ENCODE measurements at regions not wholly inside any gene's neighbourhood (a gene's known extent, or its start where the extent isn't known, plus 50 kb on each side); places are given as distances from the start of the nearest gene placed in this dataset.
"Not testable (repeated sequence)": the region's sequence is repeated elsewhere in the genome, so short reads cannot be mapped to it uniquely, and the experiment has no call there.

- Histone ChIP-seq H3K79me1 (ENCODE audit: insufficient read depth, low read depth, low read length, poor library complexity, severe bottlenecking) (no peaks in the 10 kb centered on the region), H3K27ac (ENCODE audit: insufficient read length, low read depth, low read length) (no peak overlapping the region), H2AFZ (ENCODE audit: low read length) (no peak overlapping the region), H3K23me2 (ENCODE audit: insufficient read length, low read depth, low read length, poor library complexity, severe bottlenecking) (no peaks in the 10 kb centered on the region), H4K20me1 (ENCODE audit: control insufficient read depth, insufficient read depth, insufficient read length) (no peaks in the 10 kb centered on the region), H2BK20ac (ENCODE audit: low read depth, low read length, poor library complexity, severe bottlenecking) (no peak overlapping the region), H3K4ac (ENCODE audit: low read depth, low read length) (no peak overlapping the region), H3K4me2 (ENCODE audit: insufficient read depth, insufficient read length, low read length) (no peak overlapping the region), H3T11ph (ENCODE audit: low read length) (no peak overlapping the region), H4K5ac (ENCODE audit: insufficient read length, low read depth, low read length) (no peak overlapping the region), H2BK12ac (ENCODE audit: insufficient read length, low read depth, low read length) (no peak overlapping the region), H3K18ac (ENCODE audit: insufficient read length, low read depth, low read length) (no peak overlapping the region), H3K4me1 (ENCODE audit: insufficient read depth, low read length) (no peaks in the 10 kb centered on the region), H3K23ac (ENCODE audit: insufficient read length, low read depth, low read length) (no peak overlapping the region), H3K56ac (ENCODE audit: insufficient read length, low read depth, low read length) (no peak overlapping the region), H3K79me2 (ENCODE audit: insufficient read depth, low read length) (no peaks in the 10 kb centered on the region), H4K8ac (replicated peaks; ENCODE audit: insufficient read length, low read depth, low read length) (no peak overlapping the region), H2AK5ac (ENCODE audit: insufficient read length, low read length) (no peak overlapping the region), H2BK5ac (ENCODE audit: insufficient read length, low read length) (no peak overlapping the region), H3K9me3 (ENCODE audit: control insufficient read depth, low read depth, low read length) (peaks cover 23% of the 10 kb centered on the region), H3K9ac (ENCODE audit: extremely low read depth, insufficient read length, low read length) (no peak overlapping the region), H2BK120ac (ENCODE audit: low read depth, low read length, poor library complexity, severe bottlenecking) (no peak overlapping the region), H2BK15ac (ENCODE audit: low read depth, low read length) (no peak overlapping the region), H3K27me3 (ENCODE audit: insufficient read depth, low read length) (no peaks in the 10 kb centered on the region), H3K14ac (ENCODE audit: insufficient read depth, low read length) (no peak overlapping the region), H4K91ac (ENCODE audit: insufficient read length, low read depth, low read length) (no peak overlapping the region)
- Mint-ChIP-seq H3K4me1 (peaks cover 5 to 15% of the 10 kb centered on the region in 2 experiments; a peak in 3 of 4 replicates), H3K36me3 (ENCODE audit: insufficient read depth in 1 of 3, low read depth in 3 of 3) (peaks cover 33 to 46% (median 33%) of the 10 kb centered on the region in 3 experiments), H3K9me3 (peaks cover 44 to 47% of the 10 kb centered on the region in 2 experiments), H3K4me3 (no peak overlapping the region), H3K27me3 (ENCODE audit: low read depth) (no peaks in the 10 kb centered on the region; the same call in 1 of the 2 replicates), H3K27ac (peak overlapping the region in 1 of 3 experiments; percentile 49; a peak in 1 of 7 replicates)
- DNase-seq = no peak
- TF ChIP-seq, protein P1, sequence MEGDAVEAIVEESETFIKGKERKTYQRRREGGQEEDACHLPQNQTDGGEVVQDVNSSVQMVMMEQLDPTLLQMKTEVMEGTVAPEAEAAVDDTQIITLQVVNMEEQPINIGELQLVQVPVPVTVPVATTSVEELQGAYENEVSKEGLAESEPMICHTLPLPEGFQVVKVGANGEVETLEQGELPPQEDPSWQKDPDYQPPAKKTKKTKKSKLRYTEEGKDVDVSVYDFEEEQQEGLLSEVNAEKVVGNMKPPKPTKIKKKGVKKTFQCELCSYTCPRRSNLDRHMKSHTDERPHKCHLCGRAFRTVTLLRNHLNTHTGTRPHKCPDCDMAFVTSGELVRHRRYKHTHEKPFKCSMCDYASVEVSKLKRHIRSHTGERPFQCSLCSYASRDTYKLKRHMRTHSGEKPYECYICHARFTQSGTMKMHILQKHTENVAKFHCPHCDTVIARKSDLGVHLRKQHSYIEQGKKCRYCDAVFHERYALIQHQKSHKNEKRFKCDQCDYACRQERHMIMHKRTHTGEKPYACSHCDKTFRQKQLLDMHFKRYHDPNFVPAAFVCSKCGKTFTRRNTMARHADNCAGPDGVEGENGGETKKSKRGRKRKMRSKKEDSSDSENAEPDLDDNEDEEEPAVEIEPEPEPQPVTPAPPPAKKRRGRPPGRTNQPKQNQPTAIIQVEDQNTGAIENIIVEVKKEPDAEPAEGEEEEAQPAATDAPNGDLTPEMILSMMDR (conservative IDR thresholded peaks at IDR 0.05) = no peak
- no CpG with 5 or more reads among the region's 9 CpGs for WGBS (ENCODE audit: extremely low coverage, insufficient read length, low lambda C conversion rate)
Observed at GRCh38 chr6:106857771-106858652, 116.5 kb downstream of the CD24 start.

- not testable (repeated sequence) for H3K27me3 ChIP-seq (ENCODE audit: insufficient read depth, low read length); H4K8ac ChIP-seq (replicated peaks; ENCODE audit: insufficient read length, low read depth, low read length); DNase-seq; H3K23me2 ChIP-seq (ENCODE audit: insufficient read length, low read depth, low read length, poor library complexity, severe bottlenecking); H2AK5ac ChIP-seq (ENCODE audit: insufficient read length, low read length); H4K5ac ChIP-seq (ENCODE audit: insufficient read length, low read depth, low read length); H3K79me1 ChIP-seq (ENCODE audit: insufficient read depth, low read depth, low read length, poor library complexity, severe bottlenecking); H2BK5ac ChIP-seq (ENCODE audit: insufficient read length, low read length); H3K18ac ChIP-seq (ENCODE audit: insufficient read length, low read depth, low read length); H4K91ac ChIP-seq (ENCODE audit: insufficient read length, low read depth, low read length); H3K4me2 ChIP-seq (ENCODE audit: insufficient read depth, insufficient read length, low read length); H3K56ac ChIP-seq (ENCODE audit: insufficient read length, low read depth, low read length); H3K4me1 ChIP-seq (ENCODE audit: insufficient read depth, low read length); H3K9ac ChIP-seq (ENCODE audit: extremely low read depth, insufficient read length, low read length); H3T11ph ChIP-seq (ENCODE audit: low read length); H3K27me3 Mint-ChIP-seq (ENCODE audit: low read depth); H3K23ac ChIP-seq (ENCODE audit: insufficient read length, low read depth, low read length); H3K27ac ChIP-seq (ENCODE audit: insufficient read length, low read depth, low read length); H2BK15ac ChIP-seq (ENCODE audit: low read depth, low read length); H2BK20ac ChIP-seq (ENCODE audit: low read depth, low read length, poor library complexity, severe bottlenecking); H3K14ac ChIP-seq (ENCODE audit: insufficient read depth, low read length); H3K79me2 ChIP-seq (ENCODE audit: insufficient read depth, low read length); H4K20me1 ChIP-seq (ENCODE audit: control insufficient read depth, insufficient read depth, insufficient read length); H2BK120ac ChIP-seq (ENCODE audit: low read depth, low read length, poor library complexity, severe bottlenecking); H2BK12ac ChIP-seq (ENCODE audit: insufficient read length, low read depth, low read length); H3K4me3 Mint-ChIP-seq; H3K4ac ChIP-seq (ENCODE audit: low read depth, low read length); H2AFZ ChIP-seq (ENCODE audit: low read length)
- peaks cover 24% of the 10 kb centered on the region for H3K9me3 ChIP-seq (ENCODE audit: control insufficient read depth, low read depth, low read length)
- no CpG with 5 or more reads among the region's 2 CpGs for WGBS (ENCODE audit: extremely low coverage, insufficient read length, low lambda C conversion rate)
- Mint-ChIP-seq H3K4me1 (peaks cover 5 to 15% of the 10 kb centered on the region in 2 experiments; a peak in 3 of 4 replicates), H3K9me3 (peaks cover 43 to 45% of the 10 kb centered on the region in 2 experiments), H3K36me3 (ENCODE audit: insufficient read depth in 1 of 3, low read depth in 3 of 3) (peaks cover 31 to 45% (median 33%) of the 10 kb centered on the region in 3 experiments), H3K27ac (peak overlapping the region in 1 of 3 experiments; percentile 49; a peak in 1 of 7 replicates)
Observed at GRCh38 chr6:106857310-106857709, 117.2 kb downstream of the CD24 start.

Data from H9 (cell line).